ENCODE measurements at regions not wholly inside any gene's neighbourhood (a gene's known extent, or its start where the extent isn't known, plus 50 kb on each side); places are given as distances from the start of the nearest gene placed in this dataset.
"Not testable (repeated sequence)": the region's sequence is repeated elsewhere in the genome, so short reads cannot be mapped to it uniquely, and the experiment has no call there.

- TF ChIP-seq AFF4 (CRISPR knock-in tag; IDR thresholded peaks at IDR 0.05; ENCODE audit: borderline replicate concordance) (no peak), MAX (CRISPR knock-in tag; IDR thresholded peaks at IDR 0.05) (no peak), ATF2 (CRISPR knock-in tag; IDR thresholded peaks at IDR 0.05; ENCODE audit: borderline replicate concordance, low read depth) (no peak), MLX (CRISPR knock-in tag; IDR thresholded peaks at IDR 0.05) (no peak), E2F4 (CRISPR knock-in tag; IDR thresholded peaks at IDR 0.05; ENCODE audit: borderline replicate concordance, low read depth) (no peak)
These were observed 166.4 kb upstream of the SLC38A2 start (continued) for GRCh38 chr12:46538976-46539375.

GRCh38 chr12:46537387-46537955 lies 164.9 kb upstream of the SLC38A2 start:
- Mint-ChIP-seq H3K27ac (no peak overlapping the region), H3K4me3 (no peak overlapping the region), H3K27me3 (ENCODE audit: low read depth) (peaks cover 2% of the 10 kb centered on the region; the same call in 1 of the 2 replicates), H3K36me3 (peaks cover 13% of the 10 kb centered on the region), H3K9me3 (peaks cover 16% of the 10 kb centered on the region), H3K4me1 (peaks cover 17% of the 10 kb centered on the region)
- DNase-seq (ENCODE audit: low spot score) (no peak), ATAC-seq (no peak)
- ChIA-PET POLR2A (no interaction called here), CTCF (no interaction called here)
- TF ChIP-seq CREM (CRISPR knock-in tag; IDR thresholded peaks at IDR 0.05) = no peak
- TF ChIP-seq NR3C1 (CRISPR knock-in tag; conservative IDR thresholded peaks at IDR 0.05; ENCODE audit: low read depth) = no peak
- no peak for TF ChIP-seq MYBL2 (CRISPR knock-in tag; IDR thresholded peaks at IDR 0.05)
- no peak for TF ChIP-seq JAZF1 (CRISPR knock-in tag; IDR thresholded peaks at IDR 0.05)
- no peak for TF ChIP-seq CTCF (IDR thresholded peaks at IDR 0.05)
- no peak for TF ChIP-seq ELF4 (CRISPR knock-in tag; IDR thresholded peaks at IDR 0.05; ENCODE audit: low read depth)
- TF ChIP-seq NFE2L1 (CRISPR knock-in tag; IDR thresholded peaks at IDR 0.05) = no peak
- TF ChIP-seq PRRX2 (CRISPR knock-in tag; IDR thresholded peaks at IDR 0.05) = no peak
- no peak for TF ChIP-seq IRF1 (CRISPR knock-in tag; IDR thresholded peaks at IDR 0.05)
- TF ChIP-seq ZNF232 (CRISPR knock-in tag; IDR thresholded peaks at IDR 0.05) = no peak
- TF ChIP-seq RELA (CRISPR knock-in tag; IDR thresholded peaks at IDR 0.05; ENCODE audit: borderline replicate concordance) = no peak
- no peak for TF ChIP-seq MXD4 (CRISPR knock-in tag; IDR thresholded peaks at IDR 0.05; ENCODE audit: borderline replicate concordance)
- no peak for TF ChIP-seq EMX1 (CRISPR knock-in tag; IDR thresholded peaks at IDR 0.05)
- no peak for TF ChIP-seq ZBTB21 (CRISPR knock-in tag; IDR thresholded peaks at IDR 0.05; ENCODE audit: borderline replicate concordance)
- TF ChIP-seq GABPB1 (CRISPR knock-in tag; IDR thresholded peaks at IDR 0.05) = no peak
- no peak for TF ChIP-seq OVOL2 (CRISPR knock-in tag; IDR thresholded peaks at IDR 0.05; ENCODE audit: borderline replicate concordance)
- no peak for TF ChIP-seq NR1H2 (CRISPR knock-in tag; IDR thresholded peaks at IDR 0.05)

GRCh38 chr12:46536316-46536715 lies 163.7 kb upstream of the SLC38A2 start:
- H3K4me3 Mint-ChIP-seq; H3K27me3 Mint-ChIP-seq (ENCODE audit: low read depth); H3K27ac Mint-ChIP-seq; CTCF ChIA-PET; ATAC-seq; POLR2A ChIA-PET; DNase-seq (ENCODE audit: low spot score): not testable (repeated sequence)
- peaks cover 17% of the 10 kb centered on the region for H3K4me1 Mint-ChIP-seq
- H3K36me3 Mint-ChIP-seq = peaks cover 10% of the 10 kb centered on the region
- H3K9me3 Mint-ChIP-seq = peaks cover 14% of the 10 kb centered on the region

All from WTC11 (cell line).